Breast epithelium (tissue), 3 donors: ENCODE measurements at regions not wholly inside any gene's neighbourhood (a gene's known extent, or its start where the extent isn't known, plus 50 kb on each side); places are given as distances from the start of the nearest gene placed in this dataset.

ENCODE experiments used
- POLR2A ChIP-seq: fragments of 450-650 bp; IDR thresholded peaks from one replicate; pipeline ENCODE4 v1.6.1; 2016; ENCODE audit warnings: antibody characterized with exemption, mild to moderate bottlenecking, moderate library complexity
- TF ChIP-seq, protein P1 (sequence below), 3 donors: fragments of 450-650 bp; IDR thresholded peaks; one replicate each; pipeline ENCODE4 v1.5.1; 2016 to 2017; ENCODE audit warnings: antibody characterized with exemption in 3 of 3, mild to moderate bottlenecking in 3 of 3, moderate library complexity in 3 of 3

DNA sequence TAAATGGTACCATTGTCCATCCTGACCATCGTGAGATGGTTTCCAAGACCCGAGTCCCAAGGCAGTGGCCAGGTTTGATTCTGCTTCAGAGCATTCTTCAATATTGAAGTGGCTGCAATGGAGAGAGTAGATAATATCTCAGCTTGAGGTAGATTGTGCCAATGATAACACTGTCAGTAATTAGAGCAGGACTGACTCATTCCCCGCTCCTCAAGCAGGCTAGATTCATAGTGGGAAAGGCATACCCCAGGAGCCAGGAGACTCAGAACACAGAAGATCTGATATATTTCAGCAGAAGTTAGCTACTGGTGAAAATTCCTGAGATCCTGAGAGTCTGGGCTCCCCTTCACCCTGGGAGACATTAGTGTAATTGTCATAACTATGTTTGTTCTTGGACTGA is 55.6 kb upstream of the LARGE1 start:
- TF ChIP-seq, protein P1, sequence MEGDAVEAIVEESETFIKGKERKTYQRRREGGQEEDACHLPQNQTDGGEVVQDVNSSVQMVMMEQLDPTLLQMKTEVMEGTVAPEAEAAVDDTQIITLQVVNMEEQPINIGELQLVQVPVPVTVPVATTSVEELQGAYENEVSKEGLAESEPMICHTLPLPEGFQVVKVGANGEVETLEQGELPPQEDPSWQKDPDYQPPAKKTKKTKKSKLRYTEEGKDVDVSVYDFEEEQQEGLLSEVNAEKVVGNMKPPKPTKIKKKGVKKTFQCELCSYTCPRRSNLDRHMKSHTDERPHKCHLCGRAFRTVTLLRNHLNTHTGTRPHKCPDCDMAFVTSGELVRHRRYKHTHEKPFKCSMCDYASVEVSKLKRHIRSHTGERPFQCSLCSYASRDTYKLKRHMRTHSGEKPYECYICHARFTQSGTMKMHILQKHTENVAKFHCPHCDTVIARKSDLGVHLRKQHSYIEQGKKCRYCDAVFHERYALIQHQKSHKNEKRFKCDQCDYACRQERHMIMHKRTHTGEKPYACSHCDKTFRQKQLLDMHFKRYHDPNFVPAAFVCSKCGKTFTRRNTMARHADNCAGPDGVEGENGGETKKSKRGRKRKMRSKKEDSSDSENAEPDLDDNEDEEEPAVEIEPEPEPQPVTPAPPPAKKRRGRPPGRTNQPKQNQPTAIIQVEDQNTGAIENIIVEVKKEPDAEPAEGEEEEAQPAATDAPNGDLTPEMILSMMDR (IDR thresholded peaks at IDR 0.05) = no peak
- no peak for TF ChIP-seq POLR2A
